ENCODE measurements at regions not wholly inside any gene's neighbourhood (a gene's known extent, or its start where the extent isn't known, plus 50 kb on each side); places are given as distances from the start of the nearest gene placed in this dataset.

GRCh38 chr4:138458751-138459150 lies 216.6 kb upstream of the SLC7A11 start:
- TF ChIP-seq EZH2 (IDR thresholded peaks at IDR 0.05; ENCODE audit: insufficient read depth, poor library complexity, severe bottlenecking) = no peak
- no peak for TF ChIP-seq EZH2phosphoT487 (IDR thresholded peaks at IDR 0.05; ENCODE audit: insufficient read depth, low read depth)

All from GM23248 (cell line).